Liver (tissue), 3 donors: ENCODE measurements at regions not wholly inside any gene's neighbourhood (a gene's known extent, or its start where the extent isn't known, plus 50 kb on each side); places are given as distances from the start of the nearest gene placed in this dataset.

ENCODE experiments used
- JUND ChIP-seq, 2 donors: IDR thresholded peaks; 2 replicates each; pipeline ENCODE4 v1.6.1; 2016; ENCODE audit warnings: antibody characterized with exemption in 2 of 2
- YY1 ChIP-seq: IDR thresholded peaks from 2 replicates; pipeline ENCODE4 v1.6.1; 2016; ENCODE audit warnings: antibody characterized with exemption, mild to moderate bottlenecking
- TF ChIP-seq, protein P1 (sequence below): fragments of 150-350 bp; IDR thresholded peaks from 2 replicates; pipeline ENCODE4 v1.5.1; 2017; ENCODE audit warnings: improper control_type of control experiment, low read depth, low read length; ENCODE audit not compliant: missing input control
- TF ChIP-seq, protein P2 (sequence below): IDR thresholded peaks from 2 replicates; pipeline ENCODE4 v1.6.1; 2016; ENCODE audit warnings: antibody characterized with exemption
- TF ChIP-seq, protein P3 (sequence below): IDR thresholded peaks from 2 replicates; pipeline ENCODE4 v1.6.1; 2016; ENCODE audit warnings: antibody characterized with exemption
- donor health status: healthy.
- donor health status: healthy.

DNA sequence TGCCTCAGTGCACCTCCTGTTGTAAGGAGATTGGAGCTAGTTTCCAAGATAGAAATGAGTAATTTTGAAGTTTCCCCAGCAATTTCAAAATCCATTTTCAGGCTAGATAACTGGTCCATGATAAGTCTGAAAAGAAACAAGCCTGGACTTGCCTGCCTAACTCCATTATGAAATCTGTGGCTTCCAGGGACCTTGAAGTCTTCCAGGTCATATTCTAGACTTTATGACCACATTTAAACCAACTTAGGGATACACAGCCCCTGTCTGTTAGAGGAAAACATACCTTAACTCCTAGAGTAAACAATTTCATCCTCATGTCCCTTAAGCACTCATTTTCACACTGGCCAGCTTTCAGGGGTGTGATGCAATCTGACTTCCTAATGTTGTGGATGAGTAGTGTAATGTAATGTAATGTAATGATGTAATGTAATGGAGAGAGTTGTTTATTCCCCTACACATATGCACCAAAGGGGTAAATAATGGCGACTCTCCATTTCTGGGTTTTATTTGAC, 96.7 kb upstream of the FAM20A start:
- TF ChIP-seq, protein P1, sequence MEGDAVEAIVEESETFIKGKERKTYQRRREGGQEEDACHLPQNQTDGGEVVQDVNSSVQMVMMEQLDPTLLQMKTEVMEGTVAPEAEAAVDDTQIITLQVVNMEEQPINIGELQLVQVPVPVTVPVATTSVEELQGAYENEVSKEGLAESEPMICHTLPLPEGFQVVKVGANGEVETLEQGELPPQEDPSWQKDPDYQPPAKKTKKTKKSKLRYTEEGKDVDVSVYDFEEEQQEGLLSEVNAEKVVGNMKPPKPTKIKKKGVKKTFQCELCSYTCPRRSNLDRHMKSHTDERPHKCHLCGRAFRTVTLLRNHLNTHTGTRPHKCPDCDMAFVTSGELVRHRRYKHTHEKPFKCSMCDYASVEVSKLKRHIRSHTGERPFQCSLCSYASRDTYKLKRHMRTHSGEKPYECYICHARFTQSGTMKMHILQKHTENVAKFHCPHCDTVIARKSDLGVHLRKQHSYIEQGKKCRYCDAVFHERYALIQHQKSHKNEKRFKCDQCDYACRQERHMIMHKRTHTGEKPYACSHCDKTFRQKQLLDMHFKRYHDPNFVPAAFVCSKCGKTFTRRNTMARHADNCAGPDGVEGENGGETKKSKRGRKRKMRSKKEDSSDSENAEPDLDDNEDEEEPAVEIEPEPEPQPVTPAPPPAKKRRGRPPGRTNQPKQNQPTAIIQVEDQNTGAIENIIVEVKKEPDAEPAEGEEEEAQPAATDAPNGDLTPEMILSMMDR, result no peak
- TF ChIP-seq YY1 (no peak), JUND (IDR thresholded peaks at IDR 0.05) (no peak)
- TF ChIP-seq, protein P2, sequence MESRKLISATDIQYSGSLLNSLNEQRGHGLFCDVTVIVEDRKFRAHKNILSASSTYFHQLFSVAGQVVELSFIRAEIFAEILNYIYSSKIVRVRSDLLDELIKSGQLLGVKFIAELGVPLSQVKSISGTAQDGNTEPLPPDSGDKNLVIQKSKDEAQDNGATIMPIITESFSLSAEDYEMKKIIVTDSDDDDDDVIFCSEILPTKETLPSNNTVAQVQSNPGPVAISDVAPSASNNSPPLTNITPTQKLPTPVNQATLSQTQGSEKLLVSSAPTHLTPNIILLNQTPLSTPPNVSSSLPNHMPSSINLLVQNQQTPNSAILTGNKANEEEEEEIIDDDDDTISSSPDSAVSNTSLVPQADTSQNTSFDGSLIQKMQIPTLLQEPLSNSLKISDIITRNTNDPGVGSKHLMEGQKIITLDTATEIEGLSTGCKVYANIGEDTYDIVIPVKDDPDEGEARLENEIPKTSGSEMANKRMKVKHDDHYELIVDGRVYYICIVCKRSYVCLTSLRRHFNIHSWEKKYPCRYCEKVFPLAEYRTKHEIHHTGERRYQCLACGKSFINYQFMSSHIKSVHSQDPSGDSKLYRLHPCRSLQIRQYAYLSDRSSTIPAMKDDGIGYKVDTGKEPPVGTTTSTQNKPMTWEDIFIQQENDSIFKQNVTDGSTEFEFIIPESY, result no peak
- TF ChIP-seq, protein P3, sequence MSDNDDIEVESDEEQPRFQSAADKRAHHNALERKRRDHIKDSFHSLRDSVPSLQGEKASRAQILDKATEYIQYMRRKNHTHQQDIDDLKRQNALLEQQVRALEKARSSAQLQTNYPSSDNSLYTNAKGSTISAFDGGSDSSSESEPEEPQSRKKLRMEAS, result no peak
